Stimulated activated naive B cell treated with anti-CD40 and anti-IgM and Interleukin-4, amounts not matched to agents 10 μg/mL and 1 μg/mL and 100 μg/mL, for 72 hours (primary cell): ENCODE measurements at regions not wholly inside any gene's neighbourhood (a gene's known extent, or its start where the extent isn't known, plus 50 kb on each side); places are given as distances from the start of the nearest gene placed in this dataset.

Source experiments
- ATAC-seq, 2 donors: fragments of 150-1000 bp; cut with Tn5 transposase; replicated peaks; 2 replicates each; pipeline ENCODE4 v1.10.0; 2021; ENCODE audit warnings: moderate library complexity in 1 of 2
- DNase-seq: peaks from one replicate; pipeline ENCODE4 v3.0.0; 2021
- H3K27ac Mint-ChIP-seq: one replicate; pipeline ENCODE4 v1.8.0; 2022; ENCODE audit warnings: mild to moderate bottlenecking, mixed read lengths
- H3K27me3 Mint-ChIP-seq, 2 donors: one replicate each; pipeline ENCODE4 v1.8.0; 2022; ENCODE audit warnings: mixed read lengths in 2 of 2
- H3K36me3 Mint-ChIP-seq, 2 donors: one replicate each; pipeline ENCODE4 v1.8.0; 2022; ENCODE audit warnings: mixed read lengths in 2 of 2, mild to moderate bottlenecking in 1 of 2
- H3K4me1 Mint-ChIP-seq, 2 donors: one replicate each; pipeline ENCODE4 v1.8.0; 2022; ENCODE audit warnings: mixed read lengths in 2 of 2, mild to moderate bottlenecking in 1 of 2
- H3K4me3 Mint-ChIP-seq, 2 donors: one replicate each; pipeline ENCODE4 v1.8.0; 2022; ENCODE audit warnings: mild to moderate bottlenecking in 2 of 2, mixed read lengths in 2 of 2, moderate library complexity in 1 of 2
- H3K9me3 Mint-ChIP-seq, 2 donors: one replicate each; pipeline ENCODE4 v1.8.0; 2022; ENCODE audit warnings: mixed read lengths in 2 of 2, mild to moderate bottlenecking in 1 of 2

GRCh38 chr2:146080925-146081324, 1561.0 kb upstream of the ZEB2 start:
- Mint-ChIP-seq H3K27ac (no peak overlapping the region), H3K9me3 (peaks cover 0 to 2% of the 10 kb centered on the region in 2 donors), H3K4me1 (no peaks in the 10 kb centered on the region), H3K27me3 (no peaks in the 10 kb centered on the region), H3K36me3 (no peaks in the 10 kb centered on the region), H3K4me3 (no peak overlapping the region)
- ATAC-seq (no peak), DNase-seq (no peak)

GRCh38 chr2:146079216-146079615, 1559.3 kb upstream of the ZEB2 start:
- Mint-ChIP-seq H3K27ac (no peak overlapping the region), H3K36me3 (no peaks in the 10 kb centered on the region), H3K4me1 (no peaks in the 10 kb centered on the region), H3K27me3 (no peaks in the 10 kb centered on the region), H3K4me3 (no peak overlapping the region), H3K9me3 (no peaks in the 10 kb centered on the region)
- ATAC-seq (no peak), DNase-seq (no peak)

GRCh38 chr2:146077156-146077555, 1557.2 kb upstream of the ZEB2 start:
- Mint-ChIP-seq H3K36me3 (no peaks in the 10 kb centered on the region), H3K4me1 (no peaks in the 10 kb centered on the region), H3K27ac (no peak overlapping the region), H3K27me3 (no peaks in the 10 kb centered on the region), H3K9me3 (peaks cover 0 to 2% of the 10 kb centered on the region in 2 donors), H3K4me3 (no peak overlapping the region)
- DNase-seq (no peak), ATAC-seq (no peak)

GRCh38 chr2:146068051-146068450, 1548.1 kb upstream of the ZEB2 start:
- Mint-ChIP-seq H3K9me3 (peaks cover 9 to 14% of the 10 kb centered on the region in 2 donors), H3K4me3 (no peak overlapping the region), H3K4me1 (no peaks in the 10 kb centered on the region), H3K27me3 (no peaks in the 10 kb centered on the region), H3K36me3 (no peaks in the 10 kb centered on the region), H3K27ac (no peak overlapping the region)
- no peak for DNase-seq
- no peak for ATAC-seq

- Mint-ChIP-seq H3K36me3 (no peaks in the 10 kb centered on the region), H3K27me3 (no peaks in the 10 kb centered on the region), H3K4me3 (no peak overlapping the region), H3K4me1 (no peaks in the 10 kb centered on the region), H3K9me3 (no peaks in the 10 kb centered on the region), H3K27ac (no peak overlapping the region)
- DNase-seq (no peak), ATAC-seq (no peak)
These were observed 1528.2 kb upstream of the ZEB2 start for GRCh38 chr2:146048141-146048540.

GRCh38 chr2:146041274-146041910, 1521.5 kb upstream of the ZEB2 start:
- Mint-ChIP-seq H3K4me3 (no peak overlapping the region), H3K27me3 (no peaks in the 10 kb centered on the region), H3K9me3 (no peaks in the 10 kb centered on the region), H3K27ac (no peak overlapping the region), H3K36me3 (no peaks in the 10 kb centered on the region), H3K4me1 (no peaks in the 10 kb centered on the region)
- DNase-seq (no peak), ATAC-seq (no peak)

GRCh38 chr2:146040051-146040450, 1520.1 kb upstream of the ZEB2 start:
- no peaks in the 10 kb centered on the region for H3K36me3 Mint-ChIP-seq
- no peak overlapping the region for H3K4me3 Mint-ChIP-seq
- H3K9me3 Mint-ChIP-seq: no peaks in the 10 kb centered on the region
- DNase-seq (no peak), ATAC-seq (no peak)
- H3K27me3 Mint-ChIP-seq: no peaks in the 10 kb centered on the region
- no peaks in the 10 kb centered on the region for H3K4me1 Mint-ChIP-seq
- H3K27ac Mint-ChIP-seq: no peak overlapping the region

GRCh38 chr2:146038014-146038413, 1518.1 kb upstream of the ZEB2 start:
- H3K27me3 Mint-ChIP-seq: no peaks in the 10 kb centered on the region
- ATAC-seq: no peak
- H3K9me3 Mint-ChIP-seq: no peaks in the 10 kb centered on the region

GRCh38 chr2:146037334-146037870, 1517.5 kb upstream of the ZEB2 start:
- no peaks in the 10 kb centered on the region for H3K4me1 Mint-ChIP-seq
- H3K27ac Mint-ChIP-seq: no peak overlapping the region
- no peaks in the 10 kb centered on the region for H3K27me3 Mint-ChIP-seq
- ATAC-seq: no peak
- H3K4me3 Mint-ChIP-seq: no peak overlapping the region
- DNase-seq: no peak
- no peaks in the 10 kb centered on the region for H3K36me3 Mint-ChIP-seq
- no peaks in the 10 kb centered on the region for H3K9me3 Mint-ChIP-seq

More at GRCh38 chr2:146038014-146038413, 1518.1 kb upstream of the ZEB2 start:
- no peak overlapping the region for H3K27ac Mint-ChIP-seq
- DNase-seq: no peak
- H3K4me1 Mint-ChIP-seq: no peaks in the 10 kb centered on the region
- H3K36me3 Mint-ChIP-seq: no peaks in the 10 kb centered on the region
- no peak overlapping the region for H3K4me3 Mint-ChIP-seq

- H3K27ac Mint-ChIP-seq: no peak overlapping the region
- ATAC-seq (no peak), DNase-seq (no peak)
- no peaks in the 10 kb centered on the region for H3K4me1 Mint-ChIP-seq
- no peaks in the 10 kb centered on the region for H3K27me3 Mint-ChIP-seq
- no peaks in the 10 kb centered on the region for H3K9me3 Mint-ChIP-seq
- H3K36me3 Mint-ChIP-seq: no peaks in the 10 kb centered on the region
- no peak overlapping the region for H3K4me3 Mint-ChIP-seq
These were observed 1511.2 kb upstream of the ZEB2 start for GRCh38 chr2:146031158-146031557.

GRCh38 chr2:146027156-146027555, 1507.2 kb upstream of the ZEB2 start:
- no peak overlapping the region for H3K4me3 Mint-ChIP-seq
- no peak overlapping the region for H3K27ac Mint-ChIP-seq
- no peaks in the 10 kb centered on the region for H3K27me3 Mint-ChIP-seq
- ATAC-seq (no peak), DNase-seq (no peak)
- peaks cover 0 to under 1% of the 10 kb centered on the region in 2 donors for H3K9me3 Mint-ChIP-seq
- H3K4me1 Mint-ChIP-seq: no peaks in the 10 kb centered on the region
- no peaks in the 10 kb centered on the region for H3K36me3 Mint-ChIP-seq

- no peaks in the 10 kb centered on the region for H3K4me1 Mint-ChIP-seq
- DNase-seq (no peak), ATAC-seq (no peak)
- H3K27ac Mint-ChIP-seq: no peak overlapping the region
- H3K27me3 Mint-ChIP-seq: no peaks in the 10 kb centered on the region
- H3K9me3 Mint-ChIP-seq: peaks cover 0 to 1% of the 10 kb centered on the region in 2 donors
- no peak overlapping the region for H3K4me3 Mint-ChIP-seq
- H3K36me3 Mint-ChIP-seq: no peaks in the 10 kb centered on the region
These were observed 1505.6 kb upstream of the ZEB2 start for GRCh38 chr2:146025519-146025918.

- Mint-ChIP-seq H3K9me3 (peaks cover 0 to 1% of the 10 kb centered on the region in 2 donors), H3K4me3 (no peak overlapping the region), H3K27me3 (no peaks in the 10 kb centered on the region), H3K4me1 (no peaks in the 10 kb centered on the region), H3K36me3 (no peaks in the 10 kb centered on the region), H3K27ac (no peak overlapping the region)
- ATAC-seq (no peak), DNase-seq (no peak)
These were observed 1504.4 kb upstream of the ZEB2 start for GRCh38 chr2:146024212-146024743.

- no peak for ATAC-seq
- no peak overlapping the region for H3K27ac Mint-ChIP-seq
- no peaks in the 10 kb centered on the region for H3K9me3 Mint-ChIP-seq
- no peaks in the 10 kb centered on the region for H3K36me3 Mint-ChIP-seq
- no peaks in the 10 kb centered on the region for H3K4me1 Mint-ChIP-seq
- no peak overlapping the region for H3K4me3 Mint-ChIP-seq
- no peaks in the 10 kb centered on the region for H3K27me3 Mint-ChIP-seq
- no peak for DNase-seq
These were observed 1484.5 kb upstream of the ZEB2 start for GRCh38 chr2:146004462-146004861.

- H3K4me1 Mint-ChIP-seq: no peaks in the 10 kb centered on the region
- H3K27ac Mint-ChIP-seq: no peak overlapping the region
- no peaks in the 10 kb centered on the region for H3K36me3 Mint-ChIP-seq
- DNase-seq (no peak), ATAC-seq (no peak)
- no peaks in the 10 kb centered on the region for H3K27me3 Mint-ChIP-seq
- no peak overlapping the region for H3K4me3 Mint-ChIP-seq
- no peaks in the 10 kb centered on the region for H3K9me3 Mint-ChIP-seq
These were observed 1483.4 kb upstream of the ZEB2 start for GRCh38 chr2:146003337-146003736.
